Ovary (tissue), 3 donors: ENCODE measurements at regions not wholly inside any gene's neighbourhood (a gene's known extent, or its start where the extent isn't known, plus 50 kb on each side); places are given as distances from the start of the nearest gene placed in this dataset.

ENCODE experiments used
- EP300 ChIP-seq: sonication (generic); formaldehyde crosslinking; IDR thresholded peaks from one replicate; pipeline ENCODE4 v1.6.1; 2017; ENCODE audit warnings: antibody characterized with exemption
- POLR2A ChIP-seq: fragments of 450-650 bp; IDR thresholded peaks from one replicate; pipeline ENCODE4 v1.6.1; 2017; ENCODE audit warnings: antibody characterized with exemption, mild to moderate bottlenecking, moderate library complexity
- TF ChIP-seq, protein P1 (sequence below), 3 donors: fragments of 450-650 bp in 2 of 3; fragments of 200-600 bp in 1 of 3; IDR thresholded peaks; one replicate each; pipeline versions ENCODE4 v1.5.1 to v1.8.0; 2016 to 2022; ENCODE audit warnings: antibody characterized with exemption in 3 of 3, mild to moderate bottlenecking in 1 of 3
- donor health status: DM: no; HTN: no; CAD: no.

- TF ChIP-seq POLR2A = no peak
- TF ChIP-seq, protein P1, sequence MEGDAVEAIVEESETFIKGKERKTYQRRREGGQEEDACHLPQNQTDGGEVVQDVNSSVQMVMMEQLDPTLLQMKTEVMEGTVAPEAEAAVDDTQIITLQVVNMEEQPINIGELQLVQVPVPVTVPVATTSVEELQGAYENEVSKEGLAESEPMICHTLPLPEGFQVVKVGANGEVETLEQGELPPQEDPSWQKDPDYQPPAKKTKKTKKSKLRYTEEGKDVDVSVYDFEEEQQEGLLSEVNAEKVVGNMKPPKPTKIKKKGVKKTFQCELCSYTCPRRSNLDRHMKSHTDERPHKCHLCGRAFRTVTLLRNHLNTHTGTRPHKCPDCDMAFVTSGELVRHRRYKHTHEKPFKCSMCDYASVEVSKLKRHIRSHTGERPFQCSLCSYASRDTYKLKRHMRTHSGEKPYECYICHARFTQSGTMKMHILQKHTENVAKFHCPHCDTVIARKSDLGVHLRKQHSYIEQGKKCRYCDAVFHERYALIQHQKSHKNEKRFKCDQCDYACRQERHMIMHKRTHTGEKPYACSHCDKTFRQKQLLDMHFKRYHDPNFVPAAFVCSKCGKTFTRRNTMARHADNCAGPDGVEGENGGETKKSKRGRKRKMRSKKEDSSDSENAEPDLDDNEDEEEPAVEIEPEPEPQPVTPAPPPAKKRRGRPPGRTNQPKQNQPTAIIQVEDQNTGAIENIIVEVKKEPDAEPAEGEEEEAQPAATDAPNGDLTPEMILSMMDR (IDR thresholded peaks at IDR 0.05) = no peak
- no peak for TF ChIP-seq EP300
Measured at GRCh38 chr5:105565531-105565930, 2002.9 kb upstream of the NUDT12 start.
